ENCODE measurements at regions not wholly inside any gene's neighbourhood (a gene's known extent, or its start where the extent isn't known, plus 50 kb on each side); places are given as distances from the start of the nearest gene placed in this dataset.

- H3K36me3 ChIP-seq (ENCODE audit: insufficient read depth, low read length, poor library complexity, severe bottlenecking): no peaks in the 10 kb centered on the region
- CTCF ChIA-PET: no interaction called here
- no peak for DNase-seq (ENCODE audit: low spot score)
- intact Hi-C loops (cut with micrococcal nuclease; ENCODE audit: unreplicated experiment): no loop called here
- no peak overlapping the region for H3K4me3 ChIP-seq (ENCODE audit: low read depth, low read length, poor library complexity, severe bottlenecking)
- TF ChIP-seq EZH2 (IDR thresholded peaks at IDR 0.05; ENCODE audit: borderline replicate concordance, low read depth, low read length, poor library complexity, severe bottlenecking) (no peak), CTCF (conservative IDR thresholded peaks at IDR 0.05; ENCODE audit: low read depth, low read length) (no peak)
- BruUV-seq (replicated peaks): no TSS peak
- POLR2A ChIA-PET (ENCODE audit: low non-redundant PET): no interaction called here
- no peaks in the 10 kb centered on the region for H3K27me3 ChIP-seq (replicated peaks; ENCODE audit: insufficient read depth, low read depth, low read length, poor library complexity)
- no peaks in the 10 kb centered on the region for H3K9me3 ChIP-seq (ENCODE audit: low read depth, low read length, poor library complexity, severe bottlenecking)
- H3K4me1 ChIP-seq (ENCODE audit: insufficient read depth, low read length, poor library complexity, severe bottlenecking): peaks cover 4% of the 10 kb centered on the region
- no peak overlapping the region for H3K27ac ChIP-seq (ENCODE audit: low read depth, low read length, poor library complexity, severe bottlenecking)
Observed at GRCh38 chr1:87418048-87418447, 89.4 kb downstream of the LMO4 start.

GRCh38 chr1:87421809-87422208, 93.1 kb downstream of the LMO4 start:
- TF ChIP-seq CTCF (conservative IDR thresholded peaks at IDR 0.05; ENCODE audit: low read depth, low read length) (no peak), EZH2 (IDR thresholded peaks at IDR 0.05; ENCODE audit: borderline replicate concordance, low read depth, low read length, poor library complexity, severe bottlenecking) (no peak)
- no peak overlapping the region for H3K27ac ChIP-seq (ENCODE audit: low read depth, low read length, poor library complexity, severe bottlenecking)
- no peak overlapping the region for H3K4me3 ChIP-seq (ENCODE audit: low read depth, low read length, poor library complexity, severe bottlenecking)
- no peaks in the 10 kb centered on the region for H3K27me3 ChIP-seq (replicated peaks; ENCODE audit: insufficient read depth, low read depth, low read length, poor library complexity)
- intact Hi-C loops (cut with micrococcal nuclease; ENCODE audit: unreplicated experiment): no loop called here
- H3K36me3 ChIP-seq (ENCODE audit: insufficient read depth, low read length, poor library complexity, severe bottlenecking): no peaks in the 10 kb centered on the region
- no TSS peak for BruUV-seq (replicated peaks)
- POLR2A ChIA-PET (ENCODE audit: low non-redundant PET): no interaction called here
- H3K9me3 ChIP-seq (ENCODE audit: low read depth, low read length, poor library complexity, severe bottlenecking): no peaks in the 10 kb centered on the region
- peaks cover 24% of the 10 kb centered on the region for H3K4me1 ChIP-seq (ENCODE audit: insufficient read depth, low read length, poor library complexity, severe bottlenecking)
- DNase-seq (ENCODE audit: low spot score): no peak
- CTCF ChIA-PET: no interaction called here

GRCh38 chr1:87424541-87424940, 95.9 kb downstream of the LMO4 start:
- intact Hi-C loops (cut with micrococcal nuclease; ENCODE audit: unreplicated experiment): no loop called here
- Histone ChIP-seq H3K4me1 (ENCODE audit: insufficient read depth, low read length, poor library complexity, severe bottlenecking) (peaks cover 41% of the 10 kb centered on the region), H3K36me3 (ENCODE audit: insufficient read depth, low read length, poor library complexity, severe bottlenecking) (no peaks in the 10 kb centered on the region), H3K9me3 (ENCODE audit: low read depth, low read length, poor library complexity, severe bottlenecking) (no peaks in the 10 kb centered on the region), H3K4me3 (ENCODE audit: low read depth, low read length, poor library complexity, severe bottlenecking) (no peak overlapping the region), H3K27me3 (replicated peaks; ENCODE audit: insufficient read depth, low read depth, low read length, poor library complexity) (no peaks in the 10 kb centered on the region), H3K27ac (ENCODE audit: low read depth, low read length, poor library complexity, severe bottlenecking) (no peak overlapping the region)
- ChIA-PET CTCF (no interaction called here), POLR2A (ENCODE audit: low non-redundant PET) (no interaction called here)
- TF ChIP-seq CTCF (conservative IDR thresholded peaks at IDR 0.05; ENCODE audit: low read depth, low read length) (no peak), EZH2 (IDR thresholded peaks at IDR 0.05; ENCODE audit: borderline replicate concordance, low read depth, low read length, poor library complexity, severe bottlenecking) (no peak)
- DNase-seq (ENCODE audit: low spot score): no peak
- no TSS peak for BruUV-seq (replicated peaks)

All from A673 (cell line).